ENCODE measurements at regions not wholly inside any gene's neighbourhood (a gene's known extent, or its start where the extent isn't known, plus 50 kb on each side); places are given as distances from the start of the nearest gene placed in this dataset.
A peak's percentile ranks its signal among the peaks of the same experiment; 100 is the strongest.

DNA sequence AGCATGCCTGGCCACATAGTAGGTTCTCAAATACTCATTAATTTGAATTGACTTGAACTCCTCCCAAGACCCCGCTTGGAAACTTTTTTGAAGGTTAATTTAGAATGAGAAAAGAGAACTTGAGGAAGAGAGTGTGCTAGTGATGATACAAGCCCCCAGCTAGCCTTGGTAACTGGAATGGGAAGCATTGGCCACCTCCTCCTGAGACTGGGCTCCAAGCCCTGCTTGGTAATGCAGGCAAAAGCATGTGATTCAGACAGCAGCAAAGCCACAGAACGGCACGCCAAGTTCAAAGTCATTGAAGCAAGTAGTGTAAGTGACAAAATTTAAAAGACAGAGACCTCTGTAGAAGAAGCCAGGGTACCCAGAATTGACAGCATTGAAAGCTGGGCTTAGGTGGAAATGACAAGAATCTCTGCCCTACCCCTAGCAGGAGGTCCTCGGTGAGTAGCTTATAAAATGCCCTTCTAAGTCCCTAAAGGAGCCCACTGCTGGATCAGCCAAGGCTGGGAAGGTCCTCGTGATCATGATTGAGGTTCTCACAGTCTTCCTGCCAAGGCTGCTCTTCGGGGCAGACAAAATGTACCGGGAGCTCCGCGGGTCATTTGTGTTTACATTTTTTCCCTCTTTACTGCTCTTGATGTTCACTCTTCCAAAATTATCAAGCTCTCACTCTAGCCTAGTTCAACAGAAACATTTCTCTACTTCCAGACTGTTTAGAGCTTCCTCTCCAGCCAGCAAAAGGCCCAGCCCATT lies 99.4 kb downstream of the TSEN15 start:
- DNase-seq: peak; percentile 36
- TF ChIP-seq BHLHE40 (IDR thresholded peaks at IDR 0.05; ENCODE audit: low read depth, low read length) (no peak), CEBPB (IDR thresholded peaks at IDR 0.05; ENCODE audit: low read depth, low read length) (no peak), RCOR1 (IDR thresholded peaks at IDR 0.05; ENCODE audit: insufficient replicate concordance, low read length) (no peak), MXI1 (IDR thresholded peaks at IDR 0.05; ENCODE audit: borderline replicate concordance, low read depth, low read length) (no peak), FOS (IDR thresholded peaks at IDR 0.05; ENCODE audit: low read depth, low read length) (no peak), CHD1 (IDR thresholded peaks at IDR 0.05; ENCODE audit: low read depth, low read length) (no peak), RAD21 (IDR thresholded peaks at IDR 0.05; ENCODE audit: low read length) (no peak), MAFK (IDR thresholded peaks at IDR 0.05; ENCODE audit: low read depth, low read length) (no peak), POLR2A (IDR thresholded peaks at IDR 0.05; ENCODE audit: low read depth, low read length) (no peak), NFE2L2 (IDR thresholded peaks at IDR 0.05; ENCODE audit: low read depth, low read length) (no peak), SMC3 (IDR thresholded peaks at IDR 0.05; ENCODE audit: low read depth, low read length) (no peak), MAZ (IDR thresholded peaks at IDR 0.05; ENCODE audit: borderline replicate concordance, low read depth, low read length) (no peak)
- TF ChIP-seq, protein P1, sequence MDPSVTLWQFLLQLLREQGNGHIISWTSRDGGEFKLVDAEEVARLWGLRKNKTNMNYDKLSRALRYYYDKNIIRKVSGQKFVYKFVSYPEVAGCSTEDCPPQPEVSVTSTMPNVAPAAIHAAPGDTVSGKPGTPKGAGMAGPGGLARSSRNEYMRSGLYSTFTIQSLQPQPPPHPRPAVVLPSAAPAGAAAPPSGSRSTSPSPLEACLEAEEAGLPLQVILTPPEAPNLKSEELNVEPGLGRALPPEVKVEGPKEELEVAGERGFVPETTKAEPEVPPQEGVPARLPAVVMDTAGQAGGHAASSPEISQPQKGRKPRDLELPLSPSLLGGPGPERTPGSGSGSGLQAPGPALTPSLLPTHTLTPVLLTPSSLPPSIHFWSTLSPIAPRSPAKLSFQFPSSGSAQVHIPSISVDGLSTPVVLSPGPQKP (IDR thresholded peaks at IDR 0.05; ENCODE audit: borderline replicate concordance, low read depth, low read length): no peak
- TF ChIP-seq, protein P2, sequence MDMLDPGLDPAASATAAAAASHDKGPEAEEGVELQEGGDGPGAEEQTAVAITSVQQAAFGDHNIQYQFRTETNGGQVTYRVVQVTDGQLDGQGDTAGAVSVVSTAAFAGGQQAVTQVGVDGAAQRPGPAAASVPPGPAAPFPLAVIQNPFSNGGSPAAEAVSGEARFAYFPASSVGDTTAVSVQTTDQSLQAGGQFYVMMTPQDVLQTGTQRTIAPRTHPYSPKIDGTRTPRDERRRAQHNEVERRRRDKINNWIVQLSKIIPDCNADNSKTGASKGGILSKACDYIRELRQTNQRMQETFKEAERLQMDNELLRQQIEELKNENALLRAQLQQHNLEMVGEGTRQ (IDR thresholded peaks at IDR 0.05; ENCODE audit: low read depth, low read length): no peak
- TF ChIP-seq, protein P3, sequence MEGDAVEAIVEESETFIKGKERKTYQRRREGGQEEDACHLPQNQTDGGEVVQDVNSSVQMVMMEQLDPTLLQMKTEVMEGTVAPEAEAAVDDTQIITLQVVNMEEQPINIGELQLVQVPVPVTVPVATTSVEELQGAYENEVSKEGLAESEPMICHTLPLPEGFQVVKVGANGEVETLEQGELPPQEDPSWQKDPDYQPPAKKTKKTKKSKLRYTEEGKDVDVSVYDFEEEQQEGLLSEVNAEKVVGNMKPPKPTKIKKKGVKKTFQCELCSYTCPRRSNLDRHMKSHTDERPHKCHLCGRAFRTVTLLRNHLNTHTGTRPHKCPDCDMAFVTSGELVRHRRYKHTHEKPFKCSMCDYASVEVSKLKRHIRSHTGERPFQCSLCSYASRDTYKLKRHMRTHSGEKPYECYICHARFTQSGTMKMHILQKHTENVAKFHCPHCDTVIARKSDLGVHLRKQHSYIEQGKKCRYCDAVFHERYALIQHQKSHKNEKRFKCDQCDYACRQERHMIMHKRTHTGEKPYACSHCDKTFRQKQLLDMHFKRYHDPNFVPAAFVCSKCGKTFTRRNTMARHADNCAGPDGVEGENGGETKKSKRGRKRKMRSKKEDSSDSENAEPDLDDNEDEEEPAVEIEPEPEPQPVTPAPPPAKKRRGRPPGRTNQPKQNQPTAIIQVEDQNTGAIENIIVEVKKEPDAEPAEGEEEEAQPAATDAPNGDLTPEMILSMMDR (conservative IDR thresholded peaks at IDR 0.05; ENCODE audit: low read depth, low read length): no peak

More for the DNA sequence above, 99.4 kb downstream of the TSEN15 start:
- peak overlapping the region; percentile 14; the same call in 1 of the 2 replicates for H3K14ac ChIP-seq (replicated peaks; ENCODE audit: low read depth, low read length)
- H3K27me3 ChIP-seq (ENCODE audit: control insufficient read depth, insufficient read depth, low read length): peaks cover 4% of the 10 kb centered on the region; the same call in 1 of the 2 replicates
- in situ Hi-C loops (cut with MboI; ENCODE audit: low sequenced_read_pairs) (no loop called here), intact Hi-C loops (cut with micrococcal nuclease) (no loop called here), dilution Hi-C loops (cut with HindIII; ENCODE audit: low sequenced_read_pairs, unreplicated experiment) (no loop called here)
- H2BK15ac ChIP-seq (ENCODE audit: low read depth, low read length): peak overlapping the region; percentile 0; the same call in 1 of the 3 replicates
- no peak overlapping the region for H2BK5ac ChIP-seq (ENCODE audit: low read depth, low read length, poor library complexity, severe bottlenecking)
- H3K23ac ChIP-seq (ENCODE audit: low read depth, low read length): no peak overlapping the region
- H3K4me2 ChIP-seq (ENCODE audit: low read depth, low read length): no peak overlapping the region
- no peaks in the 10 kb centered on the region for H4K20me1 ChIP-seq (ENCODE audit: insufficient read depth, low read length)
- H4K8ac ChIP-seq (ENCODE audit: low read depth in 2 of 2, low read length in 2 of 2): no peak overlapping the region
- H3K4me1 ChIP-seq (ENCODE audit: control insufficient read depth, insufficient read depth, low read length): peaks cover 8% of the 10 kb centered on the region
- peak overlapping the region; percentile 42; the same call in 1 of the 2 replicates for H2BK120ac ChIP-seq (ENCODE audit: low read depth, low read length)
- no peak overlapping the region for H4K5ac ChIP-seq (ENCODE audit: low read depth, low read length)
- no peak overlapping the region for H2AK9ac ChIP-seq (replicated peaks; ENCODE audit: low read depth, low read length, poor library complexity)
- peaks cover 2% of the 10 kb centered on the region for H3K9me3 ChIP-seq (ENCODE audit: control insufficient read depth, insufficient read depth, low read length)
- POLR2A ChIA-PET (ENCODE audit: unreplicated experiment): no interaction called here
- H3K9ac ChIP-seq (ENCODE audit: low read depth, low read length): no peak overlapping the region
- WGBS, 2 experiments (ENCODE audit: extremely low coverage in 2 of 2, insufficient read length in 1 of 2): 46% methylated on average over 6 of the region's 9 CpGs; no CpG with 5 or more reads in 1 of the 2 experiments
- H4K91ac ChIP-seq (ENCODE audit: insufficient read depth, low read depth, low read length): no peak overlapping the region
- H3K9me1 ChIP-seq (ENCODE audit: insufficient read depth, low read length): peaks cover 4% of the 10 kb centered on the region; the same call in 1 of the 2 replicates
- no peak overlapping the region for H3K27ac ChIP-seq (ENCODE audit: insufficient read depth, low read length)
- H2BK20ac ChIP-seq (ENCODE audit: low read depth, low read length): peak overlapping the region; percentile 38; the same call in 1 of the 2 replicates
- H3K56ac ChIP-seq (ENCODE audit: extremely low read depth, insufficient read depth, low read length): no peak overlapping the region
- CTCF ChIA-PET: interaction anchor here (1.1 to 2.0 kb wide), 2 partner anchors 13 to 513 kb away, joined by 3 to 5 read pairs; no protein-coding TSS in a partner anchor
- H3K4me3 ChIP-seq (ENCODE audit: insufficient read depth, low read depth, low read length): no peak overlapping the region
- H3K36me3 ChIP-seq (ENCODE audit: control insufficient read depth, insufficient read depth, low read length): no peaks in the 10 kb centered on the region
- H2AFZ ChIP-seq (replicated peaks; ENCODE audit: low read length, poor library complexity): peak overlapping the region; percentile 33
- no peaks in the 10 kb centered on the region for H3K79me1 ChIP-seq (ENCODE audit: low read depth in 1 of 2, low read length in 2 of 2)
- H3K4ac ChIP-seq (ENCODE audit: low read depth, low read length): peak overlapping the region; percentile 14; the same call in 1 of the 2 replicates
- H3K18ac ChIP-seq (ENCODE audit: low read depth, low read length): no peak overlapping the region
- ATAC-seq (ENCODE audit: low read depth): peak; percentile 32; the same call in 1 of the 2 replicates
- peak overlapping the region; percentile 74 for H2AK5ac ChIP-seq (ENCODE audit: low read depth, low read length)
- BruUV-seq (replicated peaks): no TSS peak
